ENCODE measurements at regions not wholly inside any gene's neighbourhood (a gene's known extent, or its start where the extent isn't known, plus 50 kb on each side); places are given as distances from the start of the nearest gene placed in this dataset.

DNA sequence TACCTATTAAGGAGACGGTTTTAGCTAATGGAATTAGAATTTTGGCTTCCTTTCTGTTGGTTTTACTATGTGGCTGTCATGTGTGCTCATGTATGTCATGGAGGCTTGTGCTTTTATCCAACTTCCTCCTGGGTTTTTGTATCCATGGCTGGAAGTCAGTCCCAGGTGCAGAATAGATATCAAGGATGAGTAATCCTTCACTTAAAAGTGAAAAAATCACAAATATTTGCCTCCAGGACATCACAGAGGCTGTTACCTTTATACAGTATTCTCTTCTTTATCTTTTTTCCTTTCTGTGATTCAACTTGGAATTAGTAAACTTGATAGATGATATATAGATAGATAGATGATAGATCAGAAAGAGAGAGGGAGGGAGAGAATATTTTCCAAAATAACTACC is 706.8 kb downstream of the GALC start:
- no peak overlapping the region for H3K4me3 ChIP-seq (replicated peaks in 1 of 3; ENCODE audit: insufficient read depth in 1 of 3, low read depth in 1 of 3, low read length in 3 of 3)
- FAIRE-seq (no peak), DNase-seq (ENCODE audit: low read depth, low spot score) (no peak)
- H3K9me3 ChIP-seq (replicated peaks; ENCODE audit: control insufficient read depth, insufficient read depth, low read length) = no peaks in the 10 kb centered on the region
- no peaks in the 10 kb centered on the region for H3K36me3 ChIP-seq (ENCODE audit: control insufficient read depth in 2 of 2, extremely low read depth in 1 of 2, insufficient read depth in 2 of 2, low read length in 2 of 2)
- H3K79me2 ChIP-seq (ENCODE audit: control insufficient read depth, insufficient read depth, low read length) = no peaks in the 10 kb centered on the region
- dilution Hi-C loops (cut with MboI; ENCODE audit: extremely low pct_ligation_motif_present, low sequenced_read_pairs) = no loop called here
- intact Hi-C loops (cut with micrococcal nuclease) = no loop called here
- H3K27ac ChIP-seq (ENCODE audit: insufficient read depth, low read depth, low read length) = no peak overlapping the region
- TF ChIP-seq, protein P1, sequence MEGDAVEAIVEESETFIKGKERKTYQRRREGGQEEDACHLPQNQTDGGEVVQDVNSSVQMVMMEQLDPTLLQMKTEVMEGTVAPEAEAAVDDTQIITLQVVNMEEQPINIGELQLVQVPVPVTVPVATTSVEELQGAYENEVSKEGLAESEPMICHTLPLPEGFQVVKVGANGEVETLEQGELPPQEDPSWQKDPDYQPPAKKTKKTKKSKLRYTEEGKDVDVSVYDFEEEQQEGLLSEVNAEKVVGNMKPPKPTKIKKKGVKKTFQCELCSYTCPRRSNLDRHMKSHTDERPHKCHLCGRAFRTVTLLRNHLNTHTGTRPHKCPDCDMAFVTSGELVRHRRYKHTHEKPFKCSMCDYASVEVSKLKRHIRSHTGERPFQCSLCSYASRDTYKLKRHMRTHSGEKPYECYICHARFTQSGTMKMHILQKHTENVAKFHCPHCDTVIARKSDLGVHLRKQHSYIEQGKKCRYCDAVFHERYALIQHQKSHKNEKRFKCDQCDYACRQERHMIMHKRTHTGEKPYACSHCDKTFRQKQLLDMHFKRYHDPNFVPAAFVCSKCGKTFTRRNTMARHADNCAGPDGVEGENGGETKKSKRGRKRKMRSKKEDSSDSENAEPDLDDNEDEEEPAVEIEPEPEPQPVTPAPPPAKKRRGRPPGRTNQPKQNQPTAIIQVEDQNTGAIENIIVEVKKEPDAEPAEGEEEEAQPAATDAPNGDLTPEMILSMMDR (IDR thresholded peaks at IDR 0.05; ENCODE audit: extremely low read depth in 1 of 2, insufficient read depth in 1 of 2, low read depth in 1 of 2, low read length in 2 of 2) = no peak
- H3K4me2 ChIP-seq (ENCODE audit: insufficient read depth, low read length) = no peak overlapping the region
- H3K9me1 ChIP-seq (replicated peaks; ENCODE audit: control insufficient read depth, extremely low read depth, insufficient read depth, low read length) = no peaks in the 10 kb centered on the region
- ChIA-PET CTCF (no interaction called here), POLR2A (no interaction called here)
- no peaks in the 10 kb centered on the region for H3K27me3 ChIP-seq (ENCODE audit: control insufficient read depth in 2 of 2, insufficient read depth in 2 of 2, low read length in 2 of 2)
- no peaks in the 10 kb centered on the region for H3K4me1 ChIP-seq (ENCODE audit: control insufficient read depth, extremely low read depth, insufficient read depth, low read length)
- H3K9ac ChIP-seq (replicated peaks; ENCODE audit: extremely low read depth, insufficient read depth, low read length) = no peak overlapping the region
- no peaks in the 10 kb centered on the region for H4K20me1 ChIP-seq (replicated peaks; ENCODE audit: control insufficient read depth, extremely low read depth, insufficient read depth, low read length)
- no peak overlapping the region for H2AFZ ChIP-seq (ENCODE audit: low read depth, low read length)
- BruUV-seq (replicated peaks) = no TSS peak

DNA sequence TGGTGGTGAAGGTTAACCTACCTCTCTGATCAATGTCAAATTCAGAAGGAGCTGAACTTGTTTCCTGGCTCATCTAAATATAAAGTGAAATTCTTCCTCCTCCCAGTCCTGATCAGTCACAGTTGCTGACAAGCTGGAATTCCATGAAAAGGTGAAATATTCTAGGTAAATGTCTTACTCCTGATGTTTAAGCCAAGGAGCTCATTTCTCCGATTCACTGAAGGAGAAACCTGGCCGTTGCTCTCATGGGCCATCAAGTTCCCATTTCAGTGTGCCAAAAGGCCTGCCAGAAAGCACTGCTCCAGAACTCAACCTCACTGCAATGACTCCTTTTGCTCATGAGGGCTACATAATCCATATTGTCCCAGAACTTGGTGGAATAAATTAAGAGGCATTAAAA is 707.5 kb downstream of the GALC start:
- no peak for TF ChIP-seq POLR2AphosphoS5 (IDR thresholded peaks at IDR 0.05; ENCODE audit: insufficient read depth, low read depth, low read length)
- no peak for TF ChIP-seq EZH2 (IDR thresholded peaks at IDR 0.05; ENCODE audit: borderline replicate concordance, low read depth, low read length, severe bottlenecking)
- no peak for TF ChIP-seq FOS (IDR thresholded peaks at IDR 0.05; ENCODE audit: borderline replicate concordance, insufficient read depth, low read length)
- no TSS peak for BruUV-seq (replicated peaks)

More for the DNA sequence above, 707.5 kb downstream of the GALC start:
- FAIRE-seq (no peak), DNase-seq (ENCODE audit: low read depth, low spot score) (no peak)
- ChIA-PET CTCF (interaction anchor here (1.0 kb wide), 1 partner anchor 11 kb away, joined by 3 read pairs; no protein-coding TSS in a partner anchor), POLR2A (interaction anchor here (0.6 kb wide), 1 partner anchor 1881 kb away, joined by 4 read pairs; no protein-coding TSS in a partner anchor)
- H4K20me1 ChIP-seq (replicated peaks; ENCODE audit: control insufficient read depth, extremely low read depth, insufficient read depth, low read length) = no peaks in the 10 kb centered on the region
- H3K27ac ChIP-seq (ENCODE audit: insufficient read depth, low read depth, low read length) = no peak overlapping the region
- H3K9me3 ChIP-seq (replicated peaks; ENCODE audit: control insufficient read depth, insufficient read depth, low read length) = no peaks in the 10 kb centered on the region
- dilution Hi-C loops (cut with MboI; ENCODE audit: extremely low pct_ligation_motif_present, low sequenced_read_pairs) = no loop called here
- no peak overlapping the region for H2AFZ ChIP-seq (ENCODE audit: low read depth, low read length)
- H3K9me1 ChIP-seq (replicated peaks; ENCODE audit: control insufficient read depth, extremely low read depth, insufficient read depth, low read length) = no peaks in the 10 kb centered on the region
- no peaks in the 10 kb centered on the region for H3K27me3 ChIP-seq (ENCODE audit: control insufficient read depth in 2 of 2, insufficient read depth in 2 of 2, low read length in 2 of 2)
- intact Hi-C loops (cut with micrococcal nuclease) = no loop called here
- H3K79me2 ChIP-seq (ENCODE audit: control insufficient read depth, insufficient read depth, low read length) = no peaks in the 10 kb centered on the region
- no peaks in the 10 kb centered on the region for H3K36me3 ChIP-seq (ENCODE audit: control insufficient read depth in 2 of 2, extremely low read depth in 1 of 2, insufficient read depth in 2 of 2, low read length in 2 of 2)
- H3K9ac ChIP-seq (replicated peaks; ENCODE audit: extremely low read depth, insufficient read depth, low read length) = no peak overlapping the region
- no peak overlapping the region for H3K4me3 ChIP-seq (replicated peaks in 1 of 3; ENCODE audit: insufficient read depth in 1 of 3, low read depth in 1 of 3, low read length in 3 of 3)
- H3K4me1 ChIP-seq (ENCODE audit: control insufficient read depth, extremely low read depth, insufficient read depth, low read length) = no peaks in the 10 kb centered on the region
- no peak overlapping the region for H3K4me2 ChIP-seq (ENCODE audit: insufficient read depth, low read length)
